Inflammatory macrophage (primary cell): ENCODE measurements at regions not wholly inside any gene's neighbourhood (a gene's known extent, or its start where the extent isn't known, plus 50 kb on each side); places are given as distances from the start of the nearest gene placed in this dataset.

ENCODE experiments used
- DNase-seq, 2 donors: peaks; one replicate each; pipeline ENCODE4 v3.0.0-alpha.2; 2020 to 2022

- DNase-seq = no peak
These were observed 282.7 kb downstream of the SHQ1 start for GRCh38 chr3:72565593-72565992.

GRCh38 chr3:72563690-72564370 is 284.4 kb downstream of the SHQ1 start:
- DNase-seq = no peak

- DNase-seq = no peak
These were observed 287.2 kb downstream of the SHQ1 start for GRCh38 chr3:72560846-72561675.

- DNase-seq = peak; percentile 50 to 64
These were observed 288.9 kb downstream of the SHQ1 start for GRCh38 chr3:72559385-72559784.

- DNase-seq = peak; percentile 32 to 51
These were observed 290.2 kb downstream of the SHQ1 start for GRCh38 chr3:72558001-72558400.

- DNase-seq = no peak
These were observed 292.5 kb downstream of the SHQ1 start for GRCh38 chr3:72555714-72556113.

GRCh38 chr3:72554689-72555088 is 293.6 kb downstream of the SHQ1 start:
- DNase-seq = no peak

- DNase-seq = no peak
These were observed 294.9 kb downstream of the SHQ1 start for GRCh38 chr3:72553298-72553697.

- no peak for DNase-seq
These were observed 297.5 kb downstream of the SHQ1 start for GRCh38 chr3:72550582-72551262.

- no peak for DNase-seq
These were observed 298.3 kb downstream of the SHQ1 start for GRCh38 chr3:72549761-72550581.

- peak in 1 of 2 donors; percentile 24 for DNase-seq
These were observed 299.3 kb downstream of the SHQ1 start for GRCh38 chr3:72548981-72549380.

GRCh38 chr3:72548461-72548860 is 299.8 kb downstream of the SHQ1 start:
- no peak for DNase-seq

- no peak for DNase-seq
These were observed 301.1 kb downstream of the SHQ1 start for GRCh38 chr3:72547183-72547582.

GRCh38 chr3:72544239-72544638 is 304.0 kb downstream of the SHQ1 start:
- DNase-seq = no peak

- peak; percentile 60 to 76 for DNase-seq
These were observed 305.0 kb downstream of the SHQ1 start for GRCh38 chr3:72543246-72543645.

- DNase-seq = no peak
These were observed 305.5 kb downstream of the SHQ1 start for GRCh38 chr3:72542781-72543180.

- no peak for DNase-seq
These were observed 308.4 kb downstream of the SHQ1 start for GRCh38 chr3:72539856-72540255.

- DNase-seq = peak; percentile 67 to 69
These were observed 310.0 kb downstream of the SHQ1 start for GRCh38 chr3:72538070-72538745.

- no peak for DNase-seq
These were observed 310.8 kb downstream of the SHQ1 start for GRCh38 chr3:72537448-72537847.

- no peak for DNase-seq
These were observed 311.4 kb downstream of the SHQ1 start for GRCh38 chr3:72536878-72537267.

- DNase-seq = no peak
These were observed 311.9 kb downstream of the SHQ1 start for GRCh38 chr3:72536206-72536877.
